Left lung (tissue), 4 donors: ENCODE measurements at regions not wholly inside any gene's neighbourhood (a gene's known extent, or its start where the extent isn't known, plus 50 kb on each side); places are given as distances from the start of the nearest gene placed in this dataset.

Experiments used
- ATAC-seq: fragments of 200-7000 bp; cut with Tn5 transposase; one replicate; pipeline ENCODE4 v1.9.1; 2020; ENCODE audit warnings: moderate library complexity
- DNase-seq, 4 donors: peaks; one replicate each; pipeline ENCODE4 v3.0.0-alpha.2; 2013 to 2020
- H3K27ac ChIP-seq, 2 donors: fragments of 200-600 bp; sonication (generic) in 1 of 2; one replicate each; pipeline versions ENCODE4 v1.5.0 to v1.8.0; 2020 to 2021
- H3K27me3 ChIP-seq, 2 donors: fragments of 200-600 bp; sonication (generic) in 1 of 2; one replicate each; pipeline versions ENCODE4 v1.5.0 to v1.8.0; 2020 to 2021
- H3K36me3 ChIP-seq, 2 donors: fragments of 200-600 bp; sonication (generic) in 1 of 2; one replicate each; pipeline versions ENCODE4 v1.5.0 to v1.8.0; 2020 to 2021
- H3K4me1 ChIP-seq, 2 donors: fragments of 200-600 bp; one replicate each; pipeline ENCODE4 v1.8.0; 2021
- H3K4me3 ChIP-seq, 2 donors: fragments of 200-600 bp; sonication (generic) in 1 of 2; one replicate each; pipeline versions ENCODE4 v1.5.0 to v1.8.0; 2020 to 2021; ENCODE audit warnings: mild to moderate bottlenecking in 1 of 2
- H3K9me3 ChIP-seq, 2 donors: fragments of 200-600 bp; sonication (generic) in 1 of 2; one replicate each; pipeline versions ENCODE4 v1.5.0 to v1.8.0; 2020 to 2021
- intact Hi-C, 2 donors: fragments of 100-400 bp; cut with DNase I; formaldehyde crosslinking; loops; one replicate each; pipeline versions ENCODE4 v1.11.2 to v1.14.2; 2022
- TF ChIP-seq, protein P1 (sequence below), 2 donors: fragments of 200-600 bp; sonication (generic) in 1 of 2; IDR thresholded peaks; one replicate each; pipeline versions ENCODE4 v1.5.0 to v1.8.0; 2021; ENCODE audit warnings: antibody characterized with exemption in 2 of 2
- donor health status: DM: no; HTN: yes; CAD: no.
- donor health status: DM: no; HTN: no; CAD: no.

- no peak for ATAC-seq
- Histone ChIP-seq H3K4me3 (no peak overlapping the region), H3K36me3 (no peaks in the 10 kb centered on the region)
These were observed 67.6 kb upstream of the CMC1 start for GRCh38 chr3:28173836-28174235.

GRCh38 chr3:28186748-28187147 lies 54.7 kb upstream of the CMC1 start:
- TF ChIP-seq, protein P1, sequence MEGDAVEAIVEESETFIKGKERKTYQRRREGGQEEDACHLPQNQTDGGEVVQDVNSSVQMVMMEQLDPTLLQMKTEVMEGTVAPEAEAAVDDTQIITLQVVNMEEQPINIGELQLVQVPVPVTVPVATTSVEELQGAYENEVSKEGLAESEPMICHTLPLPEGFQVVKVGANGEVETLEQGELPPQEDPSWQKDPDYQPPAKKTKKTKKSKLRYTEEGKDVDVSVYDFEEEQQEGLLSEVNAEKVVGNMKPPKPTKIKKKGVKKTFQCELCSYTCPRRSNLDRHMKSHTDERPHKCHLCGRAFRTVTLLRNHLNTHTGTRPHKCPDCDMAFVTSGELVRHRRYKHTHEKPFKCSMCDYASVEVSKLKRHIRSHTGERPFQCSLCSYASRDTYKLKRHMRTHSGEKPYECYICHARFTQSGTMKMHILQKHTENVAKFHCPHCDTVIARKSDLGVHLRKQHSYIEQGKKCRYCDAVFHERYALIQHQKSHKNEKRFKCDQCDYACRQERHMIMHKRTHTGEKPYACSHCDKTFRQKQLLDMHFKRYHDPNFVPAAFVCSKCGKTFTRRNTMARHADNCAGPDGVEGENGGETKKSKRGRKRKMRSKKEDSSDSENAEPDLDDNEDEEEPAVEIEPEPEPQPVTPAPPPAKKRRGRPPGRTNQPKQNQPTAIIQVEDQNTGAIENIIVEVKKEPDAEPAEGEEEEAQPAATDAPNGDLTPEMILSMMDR (IDR thresholded peaks at IDR 0.05): no peak
- Histone ChIP-seq H3K4me3 (no peak overlapping the region), H3K27ac (no peak overlapping the region), H3K27me3 (no peaks in the 10 kb centered on the region), H3K4me1 (no peaks in the 10 kb centered on the region), H3K36me3 (no peaks in the 10 kb centered on the region), H3K9me3 (no peaks in the 10 kb centered on the region)
- DNase-seq (no peak), ATAC-seq (no peak)
- intact Hi-C loops: no loop called here

More at GRCh38 chr3:28173836-28174235, 67.6 kb upstream of the CMC1 start:
- Histone ChIP-seq H3K9me3 (no peaks in the 10 kb centered on the region), H3K27me3 (no peaks in the 10 kb centered on the region), H3K4me1 (no peaks in the 10 kb centered on the region), H3K27ac (no peak overlapping the region)
- peak in 1 of 4 donors; percentile 11 for DNase-seq
- TF ChIP-seq, protein P1 (IDR thresholded peaks at IDR 0.05): no peak
- intact Hi-C loops: no loop called here

DNA sequence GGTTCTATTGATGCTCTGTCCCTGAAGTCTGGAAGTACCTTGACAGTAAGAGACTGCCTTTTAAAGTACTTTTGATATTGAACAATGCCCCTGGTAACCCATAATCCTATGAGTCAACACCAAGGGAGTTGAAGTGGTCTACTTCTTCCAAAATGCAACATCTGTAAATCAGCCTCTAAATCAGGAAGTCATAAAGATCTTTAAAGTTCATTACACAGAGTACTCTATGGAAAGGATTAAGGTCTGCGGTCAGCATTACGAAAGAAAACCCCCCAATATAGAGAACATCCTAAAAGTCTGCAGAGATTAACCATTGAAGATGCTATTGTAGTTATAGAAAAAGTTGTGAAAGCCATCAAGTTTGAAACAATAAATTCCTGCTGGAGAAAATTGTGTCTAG lies 52.7 kb upstream of the CMC1 start:
- Histone ChIP-seq H3K4me3 (no peak overlapping the region), H3K27ac (no peak overlapping the region), H3K9me3 (no peaks in the 10 kb centered on the region), H3K27me3 (no peaks in the 10 kb centered on the region), H3K4me1 (no peaks in the 10 kb centered on the region), H3K36me3 (no peaks in the 10 kb centered on the region)
- ATAC-seq (no peak), DNase-seq (no peak)
- TF ChIP-seq, protein P1 (IDR thresholded peaks at IDR 0.05): no peak
- intact Hi-C loops: no loop called here

DNA sequence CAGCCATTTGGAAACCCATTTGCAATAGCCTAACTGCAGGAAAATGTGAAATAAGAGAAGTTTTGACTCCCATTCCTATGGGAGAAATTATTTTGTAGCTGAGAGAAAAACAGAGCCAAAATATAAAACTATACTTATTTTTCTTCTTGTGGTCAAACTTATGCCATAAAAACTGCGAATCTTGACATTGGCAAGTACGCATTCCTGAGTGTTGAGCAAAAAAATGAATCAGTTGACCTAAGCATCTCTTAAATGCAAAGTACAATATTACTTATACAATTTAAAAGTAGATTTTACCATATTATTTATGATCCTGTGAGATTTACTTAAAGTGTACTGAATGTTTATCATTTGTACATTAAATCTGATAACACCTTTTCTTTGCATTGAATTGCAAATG lies 50.1 kb upstream of the CMC1 start:
- TF ChIP-seq, protein P1 (IDR thresholded peaks at IDR 0.05): no peak
- ATAC-seq (no peak), DNase-seq (no peak)
- Histone ChIP-seq H3K4me3 (no peak overlapping the region), H3K27ac (no peak overlapping the region), H3K36me3 (no peaks in the 10 kb centered on the region), H3K4me1 (no peaks in the 10 kb centered on the region), H3K9me3 (no peaks in the 10 kb centered on the region), H3K27me3 (no peaks in the 10 kb centered on the region)
- intact Hi-C loops: no loop called here
